ENCODE measurements at regions not wholly inside any gene's neighbourhood (a gene's known extent, or its start where the extent isn't known, plus 50 kb on each side); places are given as distances from the start of the nearest gene placed in this dataset.

- no peak overlapping the region for H3K27ac ChIP-seq
- ATAC-seq, result no peak
- TF ChIP-seq, protein P1, sequence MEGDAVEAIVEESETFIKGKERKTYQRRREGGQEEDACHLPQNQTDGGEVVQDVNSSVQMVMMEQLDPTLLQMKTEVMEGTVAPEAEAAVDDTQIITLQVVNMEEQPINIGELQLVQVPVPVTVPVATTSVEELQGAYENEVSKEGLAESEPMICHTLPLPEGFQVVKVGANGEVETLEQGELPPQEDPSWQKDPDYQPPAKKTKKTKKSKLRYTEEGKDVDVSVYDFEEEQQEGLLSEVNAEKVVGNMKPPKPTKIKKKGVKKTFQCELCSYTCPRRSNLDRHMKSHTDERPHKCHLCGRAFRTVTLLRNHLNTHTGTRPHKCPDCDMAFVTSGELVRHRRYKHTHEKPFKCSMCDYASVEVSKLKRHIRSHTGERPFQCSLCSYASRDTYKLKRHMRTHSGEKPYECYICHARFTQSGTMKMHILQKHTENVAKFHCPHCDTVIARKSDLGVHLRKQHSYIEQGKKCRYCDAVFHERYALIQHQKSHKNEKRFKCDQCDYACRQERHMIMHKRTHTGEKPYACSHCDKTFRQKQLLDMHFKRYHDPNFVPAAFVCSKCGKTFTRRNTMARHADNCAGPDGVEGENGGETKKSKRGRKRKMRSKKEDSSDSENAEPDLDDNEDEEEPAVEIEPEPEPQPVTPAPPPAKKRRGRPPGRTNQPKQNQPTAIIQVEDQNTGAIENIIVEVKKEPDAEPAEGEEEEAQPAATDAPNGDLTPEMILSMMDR (IDR thresholded peaks at IDR 0.05), result no peak
These were observed 817.8 kb downstream of the LRFN5 start for GRCh38 chr14:42424501-42424900.

DNA sequence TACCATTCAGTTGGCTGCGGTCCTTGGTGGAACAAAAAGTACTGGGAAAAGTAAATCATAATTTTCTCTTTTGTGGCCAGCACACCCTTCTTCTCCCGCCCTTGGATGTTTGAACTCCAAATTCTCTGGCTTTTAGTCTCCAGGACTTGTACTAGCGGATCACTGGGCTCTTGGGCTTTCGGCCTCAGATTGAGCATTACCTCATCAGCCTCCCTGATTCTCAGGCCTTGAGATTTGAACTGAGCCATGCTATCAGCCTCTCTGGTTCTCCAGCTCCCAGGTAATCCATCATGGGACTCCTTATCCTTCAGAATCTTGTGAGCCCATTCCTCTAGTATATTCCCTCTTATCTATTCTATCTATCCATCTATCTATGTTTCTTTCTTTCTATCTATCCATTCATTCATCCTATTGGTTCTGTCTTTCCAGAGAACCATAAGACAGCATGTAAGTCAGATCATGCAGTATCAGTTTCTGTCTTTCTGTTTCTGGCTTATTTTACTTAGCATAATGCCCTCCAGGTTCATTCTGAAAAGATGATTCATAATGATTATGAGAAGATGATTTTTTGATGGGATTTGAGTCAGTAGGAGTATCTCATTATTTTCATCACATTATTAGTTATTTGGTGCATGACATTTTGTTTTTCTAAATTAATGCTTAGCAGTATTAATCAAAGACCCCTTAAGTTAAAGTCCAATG is 814.9 kb downstream of the LRFN5 start:
- no peaks in the 10 kb centered on the region for H3K27me3 ChIP-seq
- DNase-seq (no peak), ATAC-seq (no peak)
- H3K4me3 ChIP-seq, result no peak overlapping the region
- TF ChIP-seq, protein P1 (IDR thresholded peaks at IDR 0.05), result no peak
- H3K9me3 ChIP-seq, result no peaks in the 10 kb centered on the region
- H3K27ac ChIP-seq, result no peak overlapping the region
- intact Hi-C loops (cut with DNase I), result no loop called here
- no peaks in the 10 kb centered on the region for H3K36me3 ChIP-seq
- no peaks in the 10 kb centered on the region for H3K4me1 ChIP-seq

More at GRCh38 chr14:42424501-42424900, 817.8 kb downstream of the LRFN5 start:
- H3K27me3 ChIP-seq, result no peaks in the 10 kb centered on the region
- intact Hi-C loops (cut with DNase I), result no loop called here
- no peak for DNase-seq
- H3K4me1 ChIP-seq, result no peaks in the 10 kb centered on the region
- no peaks in the 10 kb centered on the region for H3K36me3 ChIP-seq
- H3K9me3 ChIP-seq, result no peaks in the 10 kb centered on the region
- no peak overlapping the region for H3K4me3 ChIP-seq

DNA sequence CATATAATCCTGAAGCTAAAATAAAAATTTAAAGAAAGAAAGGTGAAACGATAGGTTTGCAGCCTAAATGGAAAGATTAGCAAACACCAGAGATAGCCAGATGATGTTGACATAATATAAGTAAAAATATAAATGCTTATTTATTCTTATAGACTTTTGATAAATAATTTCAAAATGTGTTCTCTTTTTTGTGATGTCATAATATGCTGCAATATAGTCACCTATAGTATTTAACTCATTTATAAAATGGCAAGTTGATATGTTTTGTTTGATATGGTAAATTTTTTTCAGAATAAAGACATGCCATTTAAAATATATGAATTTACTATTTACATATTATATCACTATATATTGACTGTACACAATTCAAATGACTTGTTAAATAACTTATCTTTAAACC is 813.4 kb downstream of the LRFN5 start:
- DNase-seq (no peak), ATAC-seq (no peak)
- intact Hi-C loops (cut with DNase I), result no loop called here
- H3K27ac ChIP-seq, result no peak overlapping the region
- H3K4me3 ChIP-seq, result no peak overlapping the region
- H3K27me3 ChIP-seq, result no peaks in the 10 kb centered on the region
- H3K4me1 ChIP-seq, result no peaks in the 10 kb centered on the region
- H3K36me3 ChIP-seq, result no peaks in the 10 kb centered on the region
- TF ChIP-seq, protein P1 (IDR thresholded peaks at IDR 0.05), result no peak
- H3K9me3 ChIP-seq, result no peaks in the 10 kb centered on the region

DNA sequence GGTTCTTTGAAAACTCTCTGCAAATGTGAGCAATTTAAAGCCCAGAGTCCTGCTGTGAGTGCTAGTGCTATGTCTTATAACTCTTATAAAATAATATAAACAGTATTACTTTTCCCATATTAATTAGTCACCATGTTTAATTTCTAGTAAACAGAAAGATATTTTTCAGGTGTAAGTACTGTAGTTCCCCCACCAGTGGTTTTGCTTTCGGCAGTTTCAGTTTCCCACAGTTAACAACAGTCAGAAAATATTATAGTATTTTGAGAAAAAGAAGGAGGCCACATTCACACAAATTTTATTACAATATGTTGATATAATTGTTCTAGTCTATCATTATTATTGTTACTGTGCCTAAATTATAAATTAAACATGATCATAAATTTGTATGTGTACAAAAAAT is 800.5 kb downstream of the LRFN5 start:
- Histone ChIP-seq H3K4me3 (no peak overlapping the region), H3K9me3 (no peaks in the 10 kb centered on the region), H3K4me1 (no peaks in the 10 kb centered on the region), H3K36me3 (no peaks in the 10 kb centered on the region), H3K27ac (no peak overlapping the region), H3K27me3 (no peaks in the 10 kb centered on the region)
- TF ChIP-seq, protein P1 (IDR thresholded peaks at IDR 0.05), result no peak
- DNase-seq, result no peak
- intact Hi-C loops (cut with DNase I), result no loop called here
- no peak for ATAC-seq

- intact Hi-C loops (cut with DNase I), result no loop called here
- H3K27ac ChIP-seq, result no peak overlapping the region
- H3K4me1 ChIP-seq, result no peaks in the 10 kb centered on the region
- H3K27me3 ChIP-seq, result no peaks in the 10 kb centered on the region
- TF ChIP-seq, protein P1 (IDR thresholded peaks at IDR 0.05), result no peak
- DNase-seq (peak in 1 of 4 donors; percentile 5), ATAC-seq (no peak)
- H3K4me3 ChIP-seq, result no peak overlapping the region
- H3K9me3 ChIP-seq, result no peaks in the 10 kb centered on the region
- no peaks in the 10 kb centered on the region for H3K36me3 ChIP-seq
These were observed 784.6 kb downstream of the LRFN5 start for GRCh38 chr14:42391146-42391834.
